Adrenal gland (tissue), 9 donors: ENCODE measurements at regions not wholly inside any gene's neighbourhood (a gene's known extent, or its start where the extent isn't known, plus 50 kb on each side); places are given as distances from the start of the nearest gene placed in this dataset.

ENCODE experiments used
- DNase-seq, 7 donors: peaks; one replicate each; pipeline ENCODE4 v3.0.0-alpha.2; 2019 to 2020
- H3K27ac ChIP-seq, 5 donors: fragments of 200-600 bp; sonication (generic) in 4 of 5; 1 replicate in 3 of 5; 2 replicates in 2 of 5; pipeline versions ENCODE4 v1.5.1 to v1.8.0; 2016 to 2020; ENCODE audit warnings: mild to moderate bottlenecking in 1 of 5
- H3K27me3 ChIP-seq: fragments of 200-600 bp; 2 replicates; pipeline ENCODE4 v1.8.0; 2021
- H3K36me3 ChIP-seq, 2 donors: fragments of 200-600 bp; replicated peaks in 1 of 2; 1 replicate in 1 of 2; 2 replicates in 1 of 2; pipeline versions ENCODE4 v1.5.1 to v1.8.0; 2018 to 2022
- H3K4me1 ChIP-seq, 2 donors: fragments of 200-600 bp; replicated peaks in 1 of 2; 1 replicate in 1 of 2; 2 replicates in 1 of 2; pipeline versions ENCODE4 v1.5.1 to v1.8.0; 2018 to 2021
- H3K4me3 ChIP-seq, 4 donors: fragments of 200-600 bp; sonication (generic) in 3 of 4; one replicate each; pipeline ENCODE4 v1.5.1; 2016 to 2018
- H3K9me3 ChIP-seq, 3 donors: fragments of 200-600 bp; sonication (generic) in 1 of 3; replicated peaks in 1 of 3; 1 replicate in 2 of 3; 2 replicates in 1 of 3; pipeline versions ENCODE4 v1.5.1 to v1.8.0; 2016 to 2021
- POLR2A ChIP-seq, 2 donors: fragments of 450-650 bp; IDR thresholded peaks; one replicate each; pipeline ENCODE4 v1.6.1; 2017; ENCODE audit warnings: antibody characterized with exemption in 2 of 2, mild to moderate bottlenecking in 2 of 2, moderate library complexity in 1 of 2
- WGBS, 4 donors: extraction: QIAGEN DNeasy Blood & Tissue Kit in 2 of 4; methylation state at CpG; one replicate each; pipeline versions ENCODE4 v1.1.5 to v1.1.7; 2013 to 2017; 5-methylcytosine and 5-hydroxymethylcytosine counted together
- intact Hi-C, 2 donors: fragments of 100-400 bp; cut with DNase I; formaldehyde crosslinking; loops; one replicate each; pipeline versions ENCODE4 v1.14.1 to v1.15.0; 2022 to 2023
- TF ChIP-seq, protein P1 (sequence below), 6 experiments: fragments of 450-650 bp in 4 of 6; fragments of 200-600 bp in 2 of 6; sonication (generic) in 1 of 6; IDR thresholded peaks; 1 replicate in 5 of 6; 2 replicates in 1 of 6; pipeline versions ENCODE4 v1.5.1 to v1.8.0; 2016 to 2021; ENCODE audit warnings: antibody characterized with exemption in 6 of 6, mild to moderate bottlenecking in 2 of 6, moderate library complexity in 1 of 6
- donor health status: healthy with polysubstance abuse.
- donor health status: Bipolar disorder and iron deficiency.
- donor health status: DM: yes; HTN: yes; CAD: no.
- donor health status: DM: no; HTN: no; CAD: no.
- donor health status: DM: no; HTN: no; CAD: no.

DNA sequence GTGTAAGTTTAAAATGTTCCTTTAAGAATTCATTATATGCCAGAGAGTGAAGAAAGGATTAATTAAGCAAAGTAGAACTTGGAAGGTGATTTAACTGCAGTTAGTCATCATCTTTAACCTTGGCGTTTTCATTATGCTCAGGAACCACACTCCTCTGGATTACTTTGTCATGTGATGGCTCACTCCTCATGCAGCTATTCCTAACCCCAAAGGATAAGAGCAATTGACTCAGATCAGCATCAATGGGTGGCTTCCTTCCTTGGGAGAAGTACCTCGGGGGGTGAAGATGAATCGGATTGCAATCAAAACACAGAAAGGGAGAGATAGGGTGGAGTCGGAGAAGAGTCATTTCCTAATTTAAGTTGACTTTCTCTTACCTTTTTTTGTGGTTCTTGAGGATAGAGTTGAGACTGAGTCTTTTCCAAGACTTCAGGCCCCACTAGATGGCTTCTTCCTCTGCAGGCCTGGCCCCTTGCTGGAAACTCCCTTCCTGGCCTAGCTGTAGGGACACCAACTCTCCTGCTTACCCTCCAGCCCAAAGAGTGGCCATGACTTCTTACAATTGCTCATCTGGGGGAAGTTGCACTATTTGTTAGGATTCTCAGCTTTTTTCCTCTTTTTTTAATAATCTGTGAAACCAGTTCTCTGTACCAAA is 238.6 kb upstream of the DDHD1 start:
- TF ChIP-seq POLR2A (IDR thresholded peaks at IDR 0.05) = no peak
- TF ChIP-seq, protein P1, sequence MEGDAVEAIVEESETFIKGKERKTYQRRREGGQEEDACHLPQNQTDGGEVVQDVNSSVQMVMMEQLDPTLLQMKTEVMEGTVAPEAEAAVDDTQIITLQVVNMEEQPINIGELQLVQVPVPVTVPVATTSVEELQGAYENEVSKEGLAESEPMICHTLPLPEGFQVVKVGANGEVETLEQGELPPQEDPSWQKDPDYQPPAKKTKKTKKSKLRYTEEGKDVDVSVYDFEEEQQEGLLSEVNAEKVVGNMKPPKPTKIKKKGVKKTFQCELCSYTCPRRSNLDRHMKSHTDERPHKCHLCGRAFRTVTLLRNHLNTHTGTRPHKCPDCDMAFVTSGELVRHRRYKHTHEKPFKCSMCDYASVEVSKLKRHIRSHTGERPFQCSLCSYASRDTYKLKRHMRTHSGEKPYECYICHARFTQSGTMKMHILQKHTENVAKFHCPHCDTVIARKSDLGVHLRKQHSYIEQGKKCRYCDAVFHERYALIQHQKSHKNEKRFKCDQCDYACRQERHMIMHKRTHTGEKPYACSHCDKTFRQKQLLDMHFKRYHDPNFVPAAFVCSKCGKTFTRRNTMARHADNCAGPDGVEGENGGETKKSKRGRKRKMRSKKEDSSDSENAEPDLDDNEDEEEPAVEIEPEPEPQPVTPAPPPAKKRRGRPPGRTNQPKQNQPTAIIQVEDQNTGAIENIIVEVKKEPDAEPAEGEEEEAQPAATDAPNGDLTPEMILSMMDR (IDR thresholded peaks at IDR 0.05) = no peak
- no peaks in the 10 kb centered on the region for H3K27me3 ChIP-seq
- DNase-seq = no peak
- H3K4me3 ChIP-seq = no peak overlapping the region
- intact Hi-C loops = no loop called here
- H3K36me3 ChIP-seq = no peaks in the 10 kb centered on the region
- WGBS, 4 donors = 66 to 79% (median 73%) methylated on average over 4 of the region's 4 CpGs
- peak overlapping the region in 2 of 5 donors; percentile 2 to 42 for H3K27ac ChIP-seq
- no peaks in the 10 kb centered on the region for H3K4me1 ChIP-seq
- H3K9me3 ChIP-seq = peaks cover 0 to 4% (median 0%) of the 10 kb centered on the region in 3 donors

DNA sequence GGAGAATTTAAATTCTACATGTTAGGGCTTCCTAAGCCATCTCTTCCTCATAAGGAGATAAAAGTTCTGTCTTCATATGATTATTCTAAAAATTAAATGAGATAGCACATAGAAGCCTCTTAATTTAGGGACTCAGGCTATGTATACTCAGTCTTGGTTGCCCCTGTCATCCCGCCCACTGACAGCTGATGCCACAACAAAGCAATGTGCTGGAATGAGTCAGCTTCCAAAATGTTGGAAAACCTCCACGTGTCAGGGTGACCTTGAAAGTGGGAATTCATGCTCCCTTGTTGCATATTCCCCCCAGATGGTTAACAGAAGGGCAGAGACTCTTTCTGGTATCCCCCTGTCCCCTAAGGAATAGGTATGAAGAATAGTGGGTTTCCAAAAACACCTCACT is 238.0 kb upstream of the DDHD1 start:
- DNase-seq = peak; percentile 40 to 72 (median 58)

DNA sequence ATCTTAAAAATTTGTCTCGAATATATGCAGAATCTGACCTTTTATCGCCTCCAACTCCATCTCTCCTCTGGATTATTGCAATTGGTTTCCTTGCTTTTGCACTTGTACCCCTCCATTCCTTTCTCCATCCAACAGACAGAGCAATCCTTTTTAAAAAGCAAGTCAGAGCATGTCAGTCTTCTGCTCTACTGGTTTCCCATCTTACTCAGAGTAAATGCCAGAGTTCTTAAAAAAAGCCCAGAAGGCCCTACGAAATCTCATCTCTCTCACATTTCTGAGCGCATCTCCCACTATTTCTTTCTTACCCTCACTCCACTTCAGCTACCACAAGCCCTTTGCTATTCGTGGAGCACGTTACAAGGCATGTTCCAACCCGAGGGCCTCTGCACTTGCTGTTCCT is 236.9 kb upstream of the DDHD1 start:
- Histone ChIP-seq H3K4me3 (no peak overlapping the region), H3K27ac (no peak overlapping the region), H3K9me3 (peaks cover 0 to 1% (median 0%) of the 10 kb centered on the region in 3 donors), H3K4me1 (no peaks in the 10 kb centered on the region), H3K27me3 (no peaks in the 10 kb centered on the region), H3K36me3 (no peaks in the 10 kb centered on the region)
- no peak for DNase-seq
- intact Hi-C loops = no loop called here
- no peak for TF ChIP-seq POLR2A (IDR thresholded peaks at IDR 0.05)
- TF ChIP-seq, protein P1 (IDR thresholded peaks at IDR 0.05) = no peak
- WGBS, 4 donors = 92 to 96% (median 94%) methylated on average over 7 of the region's 7 CpGs

More for the DNA sequence above, 238.0 kb upstream of the DDHD1 start:
- Histone ChIP-seq H3K36me3 (no peaks in the 10 kb centered on the region), H3K9me3 (peaks cover 0 to 4% (median 0%) of the 10 kb centered on the region in 3 donors), H3K27ac (peak overlapping the region in 2 of 5 donors; percentile 2 to 42), H3K27me3 (no peaks in the 10 kb centered on the region), H3K4me3 (no peak overlapping the region), H3K4me1 (no peaks in the 10 kb centered on the region)
- WGBS, 4 donors = 46 to 74% (median 48%) methylated on average over 2 of the region's 2 CpGs
- no peak for TF ChIP-seq POLR2A (IDR thresholded peaks at IDR 0.05)
- TF ChIP-seq, protein P1 (IDR thresholded peaks at IDR 0.05) = no peak
- intact Hi-C loops = no loop called here

DNA sequence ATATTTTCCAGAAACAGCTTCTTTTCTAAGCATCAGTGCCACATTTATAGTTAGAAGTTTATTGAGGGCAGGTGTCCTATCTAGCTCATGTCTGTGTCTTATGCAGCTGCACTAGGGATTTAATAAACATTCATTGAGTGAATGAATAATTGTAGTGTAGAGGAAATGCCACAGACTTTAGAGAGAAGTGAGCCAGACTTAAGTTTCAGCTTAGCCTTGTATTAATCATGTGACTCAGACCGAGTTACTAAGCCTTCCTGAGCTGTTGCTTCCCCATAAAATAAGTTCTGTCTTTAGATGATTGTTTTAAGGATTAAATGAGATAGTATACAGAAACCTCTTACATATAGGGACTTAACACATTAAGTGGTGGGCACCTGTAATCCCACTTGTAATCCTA is 236.1 kb upstream of the DDHD1 start:
- Histone ChIP-seq H3K4me1 (no peaks in the 10 kb centered on the region), H3K4me3 (no peak overlapping the region), H3K36me3 (no peaks in the 10 kb centered on the region), H3K9me3 (no peaks in the 10 kb centered on the region), H3K27me3 (no peaks in the 10 kb centered on the region), H3K27ac (no peak overlapping the region)
- DNase-seq = no peak
- TF ChIP-seq, protein P1 (IDR thresholded peaks at IDR 0.05) = no peak
- TF ChIP-seq POLR2A (IDR thresholded peaks at IDR 0.05) = no peak
- intact Hi-C loops = no loop called here
- WGBS, 4 donors = 25 to 55% (median 40%) methylated on average over 1 of the region's 1 CpG
